Ovary (tissue), 7 donors: ENCODE measurements at regions not wholly inside any gene's neighbourhood (a gene's known extent, or its start where the extent isn't known, plus 50 kb on each side); places are given as distances from the start of the nearest gene placed in this dataset.
"Not testable (repeated sequence)": the region's sequence is repeated elsewhere in the genome, so short reads cannot be mapped to it uniquely, and the experiment has no call there.

Source experiments
- DNase-seq, 5 donors: peaks; one replicate each; pipeline ENCODE4 v3.0.0-alpha.2; 2019 to 2020
- H3K27ac ChIP-seq, 2 donors: fragments of 200-600 bp; one replicate each; pipeline versions ENCODE4 v1.5.1 to v1.8.0; 2019 to 2022
- H3K27me3 ChIP-seq: fragments of 200-600 bp; one replicate; pipeline ENCODE4 v1.8.0; 2022
- H3K36me3 ChIP-seq: fragments of 200-600 bp; sonication (generic); one replicate; pipeline ENCODE4 v1.5.1; 2019
- H3K4me1 ChIP-seq: one replicate; pipeline ENCODE4 v1.8.1; 2013; ENCODE audit warnings: mild to moderate bottlenecking, moderate library complexity; ENCODE audit not compliant: insufficient read depth
- H3K4me3 ChIP-seq: fragments of 200-600 bp; sonication (generic); one replicate; pipeline ENCODE4 v1.5.1; 2017
- H3K9me3 ChIP-seq, 2 donors: fragments of 200-600 bp in 1 of 2; sonication (generic) in 1 of 2; one replicate each; pipeline versions ENCODE4 v1.5.1 to v1.8.1; 2013 to 2019; ENCODE audit warnings: mild to moderate bottlenecking in 1 of 2, moderate library complexity in 1 of 2
- WGBS, 3 donors: extraction: QIAGEN DNeasy Blood & Tissue Kit in 1 of 3; methylation state at CpG; one replicate each; pipeline versions ENCODE4 v1.1.5 to v1.1.7; 2013 to 2017; 5-methylcytosine and 5-hydroxymethylcytosine counted together
- intact Hi-C, 4 donors: fragments of 100-400 bp; cut with DNase I; formaldehyde crosslinking; loops; one replicate each; pipeline versions ENCODE4 v1.11.0 to v1.15.1; 2022 to 2023
- donor health status: DM: no; HTN: no; CAD: no; lungs with moderate emphysema.
- donor health status: DM: no; HTN: no; CAD: no.
- donor health status: Bipolar disorder and iron deficiency.
- donor health status: DM: no; HTN: no; CAD: no.
- donor health status: DM: yes; HTN: yes; CAD: no.

- H3K27ac ChIP-seq = not testable (repeated sequence)
- DNase-seq = peak in 1 of 5 donors; percentile 14
- WGBS, 3 donors = 0 to 2% (median 0%) methylated on average over 9 to 18 of the region's 46 CpGs
These were observed 142.9 kb downstream of the NBPF8 start for GRCh38 chr1:120557605-120558302.

DNA sequence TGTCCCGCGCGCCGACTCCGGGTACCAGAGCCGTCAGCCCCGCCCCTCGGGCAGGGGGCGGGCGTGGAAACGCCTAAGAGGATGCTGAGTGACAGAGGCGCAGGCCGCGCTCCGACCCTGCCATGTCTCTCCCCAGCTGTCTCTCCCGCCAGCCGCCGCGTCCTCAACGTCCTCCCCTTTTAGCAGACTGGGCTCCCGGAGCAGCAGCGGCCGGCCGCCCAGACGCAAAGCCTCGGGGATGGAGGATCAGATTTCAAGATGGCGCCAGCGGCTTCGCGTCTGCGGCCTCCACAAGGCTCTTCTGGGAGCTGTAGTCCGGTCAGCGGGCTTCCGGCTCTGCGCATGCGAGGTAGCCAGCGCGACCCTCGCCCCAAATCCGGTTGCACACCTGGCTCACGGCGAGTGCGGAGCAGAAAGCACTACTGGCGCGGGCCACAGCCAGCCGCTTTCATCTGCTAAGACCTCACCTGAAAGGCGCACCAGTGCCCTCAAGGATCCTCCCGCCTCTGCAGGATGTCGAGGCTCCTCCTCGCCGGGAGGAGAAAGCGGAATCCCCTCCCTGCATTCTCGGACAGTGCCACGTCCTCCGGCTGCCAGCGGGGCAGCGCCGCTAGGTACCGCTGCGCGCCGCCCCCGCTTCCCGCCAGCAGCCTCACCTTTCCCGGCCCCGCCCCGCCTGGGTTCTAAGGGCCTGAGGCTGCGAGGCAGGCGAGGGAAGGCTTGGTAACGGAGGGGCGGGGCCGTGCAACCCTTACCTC, 143.6 kb downstream of the NBPF8 start:
- H3K4me1 ChIP-seq, H3K27me3 ChIP-seq, H3K9me3 ChIP-seq, H3K27ac ChIP-seq, intact Hi-C loops, H3K36me3 ChIP-seq: not testable (repeated sequence)
- 0% methylated on average over 1 to 38 of the region's 72 CpGs; no CpG with 5 or more reads in 1 of the 3 donors for WGBS, 3 donors
- DNase-seq = peak; percentile 67 to 77 (median 69)
- H3K4me3 ChIP-seq = peak overlapping the region; percentile 50

More at GRCh38 chr1:120557605-120558302, 142.9 kb downstream of the NBPF8 start:
- H3K27me3 ChIP-seq, intact Hi-C loops, H3K36me3 ChIP-seq, H3K9me3 ChIP-seq, H3K4me1 ChIP-seq: not testable (repeated sequence)
- peak overlapping the region; percentile 50 for H3K4me3 ChIP-seq

- intact Hi-C loops, H3K9me3 ChIP-seq, H3K27me3 ChIP-seq, DNase-seq, H3K4me1 ChIP-seq, H3K27ac ChIP-seq, H3K36me3 ChIP-seq, H3K4me3 ChIP-seq: not testable (repeated sequence)
- WGBS, 3 donors = 88 to 94% (median 92%) methylated on average over 3 of the region's 3 CpGs
These were observed 146.9 kb downstream of the NBPF8 start for GRCh38 chr1:120561767-120562166.

DNA sequence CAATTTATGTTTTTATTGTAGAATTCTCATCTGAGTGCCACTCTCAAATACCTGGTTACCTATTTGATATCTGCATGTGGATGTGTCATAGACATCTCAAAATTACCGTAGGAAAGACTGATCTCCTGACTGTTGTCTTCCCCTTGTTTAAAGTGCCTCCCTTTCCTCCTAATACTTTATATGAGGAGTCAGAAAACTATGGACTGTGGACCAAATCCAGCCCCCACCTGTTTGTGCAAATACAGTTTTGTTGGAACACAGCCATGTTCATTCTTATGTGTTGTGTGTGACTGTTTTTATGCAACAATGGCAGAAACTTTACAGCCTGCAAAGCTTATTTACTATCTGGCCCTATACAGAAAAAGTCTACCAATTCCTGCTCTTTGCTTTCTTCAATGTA, 150.6 kb downstream of the NBPF8 start:
- DNase-seq, H3K27me3 ChIP-seq, H3K4me1 ChIP-seq, H3K9me3 ChIP-seq, H3K4me3 ChIP-seq, H3K36me3 ChIP-seq, intact Hi-C loops, H3K27ac ChIP-seq: not testable (repeated sequence)
- no CpG with 5 or more reads among the region's 1 CpG for WGBS, 3 donors

GRCh38 chr1:120567620-120568019, 152.8 kb downstream of the NBPF8 start:
- H3K27ac ChIP-seq, H3K4me1 ChIP-seq, intact Hi-C loops, DNase-seq, H3K4me3 ChIP-seq, H3K36me3 ChIP-seq, H3K27me3 ChIP-seq, H3K9me3 ChIP-seq: not testable (repeated sequence)
- WGBS, 3 donors = no CpG with 5 or more reads among the region's 3 CpGs

DNA sequence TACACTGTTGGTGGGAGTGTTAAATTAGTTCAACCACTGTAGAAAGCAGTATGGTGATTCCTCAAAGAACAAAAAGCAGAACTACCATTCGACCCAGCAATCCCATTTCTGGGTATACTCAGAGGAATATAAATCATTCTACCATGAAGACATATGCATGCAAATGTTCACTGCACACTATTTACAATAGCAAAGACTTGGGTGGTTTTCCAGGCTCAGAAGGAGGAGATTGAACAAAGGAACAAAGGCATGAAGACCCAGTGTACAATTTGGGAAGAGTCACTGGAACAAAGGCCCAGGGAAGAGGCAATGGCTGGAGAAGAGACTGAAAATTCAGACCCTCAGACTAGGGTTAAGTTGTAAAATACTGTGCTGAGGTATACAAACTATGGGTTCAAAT, 148.5 kb upstream of the NBPF26 start:
- H3K4me3 ChIP-seq, H3K4me1 ChIP-seq, intact Hi-C loops, H3K36me3 ChIP-seq, H3K27me3 ChIP-seq, H3K27ac ChIP-seq, H3K9me3 ChIP-seq, DNase-seq: not testable (repeated sequence)
- no CpG with 5 or more reads among the region's 1 CpG for WGBS, 3 donors

- H3K27ac ChIP-seq, H3K36me3 ChIP-seq, H3K9me3 ChIP-seq, DNase-seq, intact Hi-C loops, H3K4me1 ChIP-seq, H3K4me3 ChIP-seq, H3K27me3 ChIP-seq: not testable (repeated sequence)
- no CpG with 5 or more reads among the region's 1 CpG for whole genome bisulfite sequencing, 3 donors
These were observed 141.6 kb upstream of the NBPF26 start for GRCh38 chr1:120582135-120582534.

- WGBS, 3 donors = no CpG with 5 or more reads among the region's 2 CpGs
- intact Hi-C loops, DNase-seq, H3K4me1 ChIP-seq, H3K36me3 ChIP-seq, H3K9me3 ChIP-seq, H3K4me3 ChIP-seq, H3K27me3 ChIP-seq, H3K27ac ChIP-seq: not testable (repeated sequence)
These were observed 137.7 kb upstream of the NBPF26 start for GRCh38 chr1:120586053-120586452.

DNA sequence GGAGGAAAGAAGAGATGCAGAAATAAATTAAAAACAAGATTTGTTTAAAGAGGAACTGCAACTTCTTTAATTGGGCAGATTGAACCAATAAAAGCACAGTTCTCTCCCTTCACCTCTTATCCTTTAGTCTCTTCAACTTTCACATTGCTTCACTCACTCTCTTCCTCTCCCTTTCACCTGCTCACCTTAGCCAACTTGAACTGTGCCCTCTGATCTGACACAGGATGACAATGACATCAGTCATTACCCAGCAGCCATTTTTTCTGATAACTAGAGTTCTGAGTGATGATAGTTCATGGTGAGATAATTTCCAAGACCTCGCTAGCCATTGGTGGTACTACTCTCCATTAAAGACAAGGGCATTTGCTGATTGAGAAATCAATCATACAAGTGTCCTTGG, 134.9 kb upstream of the NBPF26 start:
- H3K27ac ChIP-seq, intact Hi-C loops, DNase-seq, H3K4me3 ChIP-seq, H3K27me3 ChIP-seq, H3K4me1 ChIP-seq, H3K36me3 ChIP-seq, H3K9me3 ChIP-seq: not testable (repeated sequence)
- no CpG with 5 or more reads among the region's 1 CpG for WGBS, 3 donors

- H3K9me3 ChIP-seq, H3K36me3 ChIP-seq, H3K4me1 ChIP-seq, H3K27ac ChIP-seq, H3K4me3 ChIP-seq, H3K27me3 ChIP-seq, intact Hi-C loops, DNase-seq: not testable (repeated sequence)
- 66 to 77% methylated on average over 3 of the region's 4 CpGs; no CpG with 5 or more reads in 1 of the 3 donors for WGBS, 3 donors
These were observed 132.0 kb upstream of the NBPF26 start for GRCh38 chr1:120591774-120592173.

GRCh38 chr1:120592943-120593342, 130.8 kb upstream of the NBPF26 start:
- H3K9me3 ChIP-seq, H3K27me3 ChIP-seq, H3K36me3 ChIP-seq, DNase-seq, H3K4me1 ChIP-seq, intact Hi-C loops, H3K4me3 ChIP-seq, H3K27ac ChIP-seq: not testable (repeated sequence)
- no CpG with 5 or more reads among the region's 3 CpGs for WGBS, 3 donors

- WGBS, 3 donors = no CpG with 5 or more reads among the region's 2 CpGs
- H3K9me3 ChIP-seq, DNase-seq, H3K27ac ChIP-seq, H3K4me3 ChIP-seq, H3K4me1 ChIP-seq, H3K27me3 ChIP-seq, H3K36me3 ChIP-seq, intact Hi-C loops: not testable (repeated sequence)
These were observed 130.1 kb upstream of the NBPF26 start for GRCh38 chr1:120593648-120594047.
